WTC11 (cell line): ENCODE measurements at regions not wholly inside any gene's neighbourhood (a gene's known extent, or its start where the extent isn't known, plus 50 kb on each side); places are given as distances from the start of the nearest gene placed in this dataset.

Source experiments
- ATAC-seq: fragments of 200-7000 bp; cut with Tn5 transposase; 2 replicates; pipeline ENCODE4 v1.10.0; 2021; ENCODE audit warnings: mild to moderate bottlenecking, moderate library complexity
- CTCF ChIA-PET: fragments of 300-600 bp; sonication (Branson Sonifier 250); formaldehyde crosslinking; loops from one replicate; lab custom pipeline; 2021; ENCODE audit warnings: antibody characterized with exemption; lab: Charles Lee
- POLR2A ChIA-PET: fragments of 350-600 bp; sonication (Branson Sonifier 250); formaldehyde crosslinking; loops from one replicate; lab custom pipeline; 2021; ENCODE audit warnings: antibody characterized with exemption; lab: Charles Lee
- DNase-seq: peaks from one replicate; pipeline ENCODE4 v3.0.0; 2021; ENCODE audit warnings: low spot score
- H3K27ac Mint-ChIP-seq: 2 replicates; pipeline ENCODE4 v1.8.0; 2021; ENCODE audit warnings: mixed read lengths
- H3K27me3 Mint-ChIP-seq: 2 replicates; pipeline ENCODE4 v1.8.0; 2021; ENCODE audit warnings: low read depth, mild to moderate bottlenecking, moderate library complexity, mixed read lengths
- H3K36me3 Mint-ChIP-seq: 2 replicates; pipeline ENCODE4 v1.8.0; 2021; ENCODE audit warnings: mixed read lengths
- H3K4me1 Mint-ChIP-seq: 2 replicates; pipeline ENCODE4 v1.8.0; 2022; ENCODE audit warnings: mixed read lengths
- H3K4me3 Mint-ChIP-seq: 2 replicates; pipeline ENCODE4 v1.8.0; 2021; ENCODE audit warnings: mild to moderate bottlenecking, moderate library complexity, mixed read lengths
- H3K9me3 Mint-ChIP-seq: 2 replicates; pipeline ENCODE4 v1.8.0; 2021; ENCODE audit warnings: mixed read lengths
- CDX4 ChIP-seq: fragments of 250-450 bp; sonication (Bioruptor Pico); IDR thresholded peaks from 2 replicates; pipeline ENCODE4 v1.9.0; 2021; ENCODE audit warnings: moderate library complexity, mild to moderate bottlenecking, inconsistent platforms, borderline replicate concordance
- E2F4 ChIP-seq: sonication (generic); formaldehyde crosslinking; IDR thresholded peaks from 2 replicates; pipeline ENCODE4 v1.8.1; 2022; ENCODE audit warnings: low read depth, mild to moderate bottlenecking, moderate library complexity, missing genetic modification reagents, borderline replicate concordance
- ERG ChIP-seq: fragments of 250-450 bp; sonication (Bioruptor Pico); IDR thresholded peaks from 2 replicates; pipeline ENCODE4 v1.8.0; 2021; ENCODE audit warnings: mild to moderate bottlenecking
- HMGA2 ChIP-seq: fragments of 250-450 bp; sonication (Bioruptor Pico); IDR thresholded peaks from 2 replicates; pipeline ENCODE4 v1.4.0; 2021; ENCODE audit warnings: mild to moderate bottlenecking, moderate library complexity
- HMGXB4 ChIP-seq: sonication (generic); formaldehyde crosslinking; IDR thresholded peaks from 2 replicates; pipeline ENCODE4 v1.8.1; 2023; ENCODE audit warnings: mild to moderate bottlenecking, moderate library complexity, missing genetic modification reagents
- IRF1 ChIP-seq: sonication (generic); formaldehyde crosslinking; IDR thresholded peaks from 2 replicates; pipeline ENCODE4 v1.8.0; 2023; ENCODE audit warnings: missing genetic modification reagents
- JAZF1 ChIP-seq: fragments of 250-450 bp; sonication (Bioruptor Pico); IDR thresholded peaks from 2 replicates; pipeline ENCODE4 v1.9.0; 2021; ENCODE audit warnings: moderate library complexity, mild to moderate bottlenecking, inconsistent platforms
- SMAD3 ChIP-seq: sonication (generic); formaldehyde crosslinking; IDR thresholded peaks from 2 replicates; pipeline ENCODE4 v1.8.0; 2022; ENCODE audit warnings: missing genetic modification reagents, mild to moderate bottlenecking, borderline replicate concordance
- SOX15 ChIP-seq: fragments of 250-450 bp; sonication (Bioruptor Pico); IDR thresholded peaks from 2 replicates; pipeline ENCODE4 v1.9.0; 2021; ENCODE audit warnings: mild to moderate bottlenecking
- SP1 ChIP-seq: sonication (generic); formaldehyde crosslinking; conservative IDR thresholded peaks from 2 replicates; pipeline ENCODE4 v1.8.1; 2022; ENCODE audit warnings: missing genetic modification reagents
- TP53 ChIP-seq: sonication (generic); formaldehyde crosslinking; IDR thresholded peaks from 2 replicates; pipeline ENCODE4 v1.8.1; 2023; ENCODE audit warnings: mild to moderate bottlenecking, missing genetic modification reagents
- ZMAT4 ChIP-seq: fragments of 250-450 bp; sonication (Bioruptor Pico); IDR thresholded peaks from 2 replicates; pipeline ENCODE4 v1.9.0; 2021; ENCODE audit warnings: mild to moderate bottlenecking
- ZNF396 ChIP-seq: fragments of 250-450 bp; sonication (Bioruptor Pico); IDR thresholded peaks from 2 replicates; pipeline ENCODE4 v1.8.0; 2021; ENCODE audit warnings: mild to moderate bottlenecking, moderate library complexity, borderline replicate concordance
- ZNF416 ChIP-seq: fragments of 250-450 bp; sonication (Bioruptor Pico); IDR thresholded peaks from 2 replicates; pipeline ENCODE4 v1.9.0; 2021; ENCODE audit warnings: mild to moderate bottlenecking, inconsistent platforms
- ZNF512 ChIP-seq: sonication (generic); formaldehyde crosslinking; IDR thresholded peaks from 2 replicates; pipeline ENCODE4 v1.8.1; 2022; ENCODE audit warnings: missing genetic modification reagents, borderline replicate concordance

- ChIA-PET CTCF (no interaction called here), POLR2A (no interaction called here)
- no peak overlapping the region for H3K27ac Mint-ChIP-seq
- H3K9me3 Mint-ChIP-seq = peaks cover 9% of the 10 kb centered on the region
- no peak for ATAC-seq
- H3K4me1 Mint-ChIP-seq = no peaks in the 10 kb centered on the region
- no peak for TF ChIP-seq ZNF416 (CRISPR knock-in tag)
- no peak for TF ChIP-seq IRF1 (CRISPR knock-in tag)
- TF ChIP-seq TP53 (CRISPR knock-in tag) = no peak
- no peak for TF ChIP-seq JAZF1
- TF ChIP-seq SOX15 (CRISPR knock-in tag) = no peak
- TF ChIP-seq HMGXB4 (CRISPR knock-in tag) = no peak
- TF ChIP-seq ERG (CRISPR knock-in tag) = no peak
- TF ChIP-seq SP1 = no peak
- TF ChIP-seq E2F4 (CRISPR knock-in tag) = no peak
- no peak for DNase-seq
- no peaks in the 10 kb centered on the region for H3K36me3 Mint-ChIP-seq
- no peak overlapping the region for H3K4me3 Mint-ChIP-seq
- H3K27me3 Mint-ChIP-seq = peaks cover 19% of the 10 kb centered on the region
Measured at GRCh38 chr2:9065901-9066300, 62.4 kb upstream of the MBOAT2 start.

- no peak for ATAC-seq
- H3K4me1 Mint-ChIP-seq = no peaks in the 10 kb centered on the region
Measured at GRCh38 chr2:9063023-9063606, 59.6 kb upstream of the MBOAT2 start.

More at GRCh38 chr2:9063023-9063606, 59.6 kb upstream of the MBOAT2 start:
- Mint-ChIP-seq H3K9me3 (peaks cover 11% of the 10 kb centered on the region), H3K36me3 (no peaks in the 10 kb centered on the region), H3K4me3 (no peak overlapping the region), H3K27ac (no peak overlapping the region), H3K27me3 (peaks cover 11% of the 10 kb centered on the region)
- POLR2A ChIA-PET = no interaction called here
- CTCF ChIA-PET = interaction anchor here (0.9 kb wide), 1 partner anchor 76 kb away, joined by 4 read pairs; no protein-coding TSS in a partner anchor
- no peak for DNase-seq
- TF ChIP-seq ZNF512 (peak; percentile 84; the same call in 1 of the 2 replicates), ZMAT4 (CRISPR knock-in tag) (no peak), HMGA2 (no peak), CDX4 (CRISPR knock-in tag) (no peak), SMAD3 (CRISPR knock-in tag) (no peak), ZNF396 (CRISPR knock-in tag) (no peak), JAZF1 (no peak)
